ENCODE measurements at regions not wholly inside any gene's neighbourhood (a gene's known extent, or its start where the extent isn't known, plus 50 kb on each side); places are given as distances from the start of the nearest gene placed in this dataset.

DNA sequence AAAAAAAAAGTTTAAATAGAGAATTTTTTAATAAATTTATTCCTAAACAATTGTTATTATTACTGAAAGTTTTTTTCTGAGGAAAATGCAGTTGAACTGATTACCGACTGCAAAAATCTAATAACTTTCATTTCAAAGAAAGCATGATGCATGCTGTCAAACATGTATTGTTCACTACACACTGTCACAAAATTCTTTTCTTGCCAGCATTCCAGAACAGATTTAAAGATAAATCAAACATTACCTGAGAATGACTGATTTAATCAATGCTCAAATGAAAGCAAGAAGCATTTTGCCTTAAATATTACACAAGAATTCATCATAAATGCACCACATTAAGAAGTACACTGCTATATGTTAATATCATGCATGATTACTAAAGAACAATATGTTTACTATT, 588.3 kb downstream of the SLC16A7 start:
- Histone ChIP-seq H3K27me3 (ENCODE audit: insufficient read depth, low read length, poor library complexity, severe bottlenecking) (no peaks in the 10 kb centered on the region), H3F3A (ENCODE audit: low read depth) (no peaks in the 10 kb centered on the region), H3K36me3 (ENCODE audit: insufficient read depth, low read length) (no peaks in the 10 kb centered on the region), H3K4me2 (ENCODE audit: low read depth, low read length, poor library complexity, severe bottlenecking) (no peak overlapping the region), H3K9me2 (replicated peaks; ENCODE audit: low read depth, low read length) (no peaks in the 10 kb centered on the region), H3K79me2 (ENCODE audit: insufficient read depth, low read length) (no peaks in the 10 kb centered on the region), H3K4me1 (ENCODE audit: insufficient read depth, low read length, poor library complexity, severe bottlenecking) (peaks cover 7% of the 10 kb centered on the region), H3K9ac (ENCODE audit: low read depth, low read length, poor library complexity, severe bottlenecking) (no peak overlapping the region), H3K9me3 (ENCODE audit: insufficient read depth, low read depth, low read length) (no peaks in the 10 kb centered on the region), H3K4me3 (ENCODE audit: low read length, poor library complexity, severe bottlenecking) (no peak overlapping the region), H4K20me1 (ENCODE audit: insufficient read depth, low read length, poor library complexity, severe bottlenecking) (no peaks in the 10 kb centered on the region), H2AFZ (ENCODE audit: low read length) (no peak overlapping the region)
- TF ChIP-seq CTCF (conservative IDR thresholded peaks at IDR 0.05; ENCODE audit: low read length) (no peak), EZH2phosphoT487 (IDR thresholded peaks at IDR 0.05; ENCODE audit: borderline replicate concordance) (no peak)

GRCh38 chr12:60185060-60185459, 589.2 kb downstream of the SLC16A7 start:
- no peaks in the 10 kb centered on the region for H3K9me2 ChIP-seq (replicated peaks; ENCODE audit: low read depth, low read length)
- no peaks in the 10 kb centered on the region for H3K27me3 ChIP-seq (ENCODE audit: insufficient read depth, low read length, poor library complexity, severe bottlenecking)
- H3K4me1 ChIP-seq (ENCODE audit: insufficient read depth, low read length, poor library complexity, severe bottlenecking): no peaks in the 10 kb centered on the region
- no peaks in the 10 kb centered on the region for H3K36me3 ChIP-seq (ENCODE audit: insufficient read depth, low read length)
- H3K79me2 ChIP-seq (ENCODE audit: insufficient read depth, low read length): no peaks in the 10 kb centered on the region
- H2AFZ ChIP-seq (ENCODE audit: low read length): no peak overlapping the region
- no peak overlapping the region for H3K4me2 ChIP-seq (ENCODE audit: low read depth, low read length, poor library complexity, severe bottlenecking)
- no peak for TF ChIP-seq EZH2phosphoT487 (IDR thresholded peaks at IDR 0.05; ENCODE audit: borderline replicate concordance)
- no peak for TF ChIP-seq CTCF (conservative IDR thresholded peaks at IDR 0.05; ENCODE audit: low read length)
- H4K20me1 ChIP-seq (ENCODE audit: insufficient read depth, low read length, poor library complexity, severe bottlenecking): no peaks in the 10 kb centered on the region
- no peak overlapping the region for H3K9ac ChIP-seq (ENCODE audit: low read depth, low read length, poor library complexity, severe bottlenecking)
- no peaks in the 10 kb centered on the region for H3F3A ChIP-seq (ENCODE audit: low read depth)
- H3K4me3 ChIP-seq (ENCODE audit: low read length, poor library complexity, severe bottlenecking): no peak overlapping the region
- H3K9me3 ChIP-seq (ENCODE audit: insufficient read depth, low read depth, low read length): no peaks in the 10 kb centered on the region

DNA sequence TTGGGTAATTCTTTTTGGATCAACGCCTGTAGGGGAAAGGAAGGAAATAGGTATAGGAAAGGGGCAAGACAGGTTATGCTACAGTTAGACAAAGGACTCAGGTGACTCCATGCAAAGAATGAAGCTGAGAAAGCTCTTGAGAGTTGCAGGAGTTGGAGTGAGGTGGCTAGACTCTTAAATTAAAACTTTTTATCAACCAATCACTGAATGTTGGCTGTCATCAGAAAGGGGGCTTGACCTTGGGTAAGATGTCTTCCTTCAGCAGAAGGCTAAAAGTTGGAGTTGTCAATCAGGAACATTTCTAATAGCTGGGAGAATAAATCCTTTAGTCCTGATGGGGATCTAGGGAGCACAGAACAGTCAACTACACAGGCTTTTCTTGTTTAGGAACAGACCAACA, 595.4 kb downstream of the SLC16A7 start:
- Histone ChIP-seq H3K79me2 (ENCODE audit: insufficient read depth, low read length) (no peaks in the 10 kb centered on the region), H3K27me3 (ENCODE audit: insufficient read depth, low read length, poor library complexity, severe bottlenecking) (no peaks in the 10 kb centered on the region), H3K4me1 (ENCODE audit: insufficient read depth, low read length, poor library complexity, severe bottlenecking) (no peaks in the 10 kb centered on the region), H3K4me2 (ENCODE audit: low read depth, low read length, poor library complexity, severe bottlenecking) (no peak overlapping the region), H3K9ac (ENCODE audit: low read depth, low read length, poor library complexity, severe bottlenecking) (no peak overlapping the region), H4K20me1 (ENCODE audit: insufficient read depth, low read length, poor library complexity, severe bottlenecking) (no peaks in the 10 kb centered on the region), H2AFZ (ENCODE audit: low read length) (no peak overlapping the region), H3F3A (ENCODE audit: low read depth) (no peaks in the 10 kb centered on the region), H3K36me3 (ENCODE audit: insufficient read depth, low read length) (no peaks in the 10 kb centered on the region), H3K9me2 (replicated peaks; ENCODE audit: low read depth, low read length) (no peaks in the 10 kb centered on the region), H3K9me3 (ENCODE audit: insufficient read depth, low read depth, low read length) (no peaks in the 10 kb centered on the region), H3K4me3 (ENCODE audit: low read length, poor library complexity, severe bottlenecking) (no peak overlapping the region)
- no peak for TF ChIP-seq CTCF (conservative IDR thresholded peaks at IDR 0.05; ENCODE audit: low read length)
- no peak for TF ChIP-seq EZH2phosphoT487 (IDR thresholded peaks at IDR 0.05; ENCODE audit: borderline replicate concordance)

All from Loucy (cell line).